ENCODE measurements at regions not wholly inside any gene's neighbourhood (a gene's known extent, or its start where the extent isn't known, plus 50 kb on each side); places are given as distances from the start of the nearest gene placed in this dataset.

DNA sequence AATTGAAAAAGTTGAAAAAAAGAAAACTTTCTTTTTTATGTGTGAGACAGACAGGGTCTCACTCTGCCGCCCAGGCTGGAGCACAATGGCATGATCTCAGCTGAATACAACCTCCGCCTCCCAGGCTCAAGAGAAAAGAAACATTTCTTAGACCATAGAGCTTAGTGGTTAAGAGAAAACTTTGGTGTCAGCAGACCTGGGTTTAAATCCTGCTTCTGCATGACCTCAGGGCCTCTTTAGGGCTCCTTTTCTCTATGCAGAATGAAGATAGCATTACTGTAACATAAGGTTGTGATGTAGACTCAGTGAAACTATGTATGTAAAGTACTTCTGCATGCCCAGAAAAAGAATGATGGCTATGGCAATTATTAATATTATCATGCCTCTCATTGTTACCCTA lies 104.7 kb upstream of the NUDT4 start:
- no peaks in the 10 kb centered on the region for H3K9me3 ChIP-seq
- H3K4me1 ChIP-seq = no peaks in the 10 kb centered on the region
- H3K4me3 ChIP-seq = no peak overlapping the region
- no peak for ATAC-seq
- TF ChIP-seq, protein P1, sequence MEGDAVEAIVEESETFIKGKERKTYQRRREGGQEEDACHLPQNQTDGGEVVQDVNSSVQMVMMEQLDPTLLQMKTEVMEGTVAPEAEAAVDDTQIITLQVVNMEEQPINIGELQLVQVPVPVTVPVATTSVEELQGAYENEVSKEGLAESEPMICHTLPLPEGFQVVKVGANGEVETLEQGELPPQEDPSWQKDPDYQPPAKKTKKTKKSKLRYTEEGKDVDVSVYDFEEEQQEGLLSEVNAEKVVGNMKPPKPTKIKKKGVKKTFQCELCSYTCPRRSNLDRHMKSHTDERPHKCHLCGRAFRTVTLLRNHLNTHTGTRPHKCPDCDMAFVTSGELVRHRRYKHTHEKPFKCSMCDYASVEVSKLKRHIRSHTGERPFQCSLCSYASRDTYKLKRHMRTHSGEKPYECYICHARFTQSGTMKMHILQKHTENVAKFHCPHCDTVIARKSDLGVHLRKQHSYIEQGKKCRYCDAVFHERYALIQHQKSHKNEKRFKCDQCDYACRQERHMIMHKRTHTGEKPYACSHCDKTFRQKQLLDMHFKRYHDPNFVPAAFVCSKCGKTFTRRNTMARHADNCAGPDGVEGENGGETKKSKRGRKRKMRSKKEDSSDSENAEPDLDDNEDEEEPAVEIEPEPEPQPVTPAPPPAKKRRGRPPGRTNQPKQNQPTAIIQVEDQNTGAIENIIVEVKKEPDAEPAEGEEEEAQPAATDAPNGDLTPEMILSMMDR (IDR thresholded peaks at IDR 0.05) = no peak
- H3K27me3 ChIP-seq = no peaks in the 10 kb centered on the region
- intact Hi-C loops (cut with DNase I) = no loop called here
- no peak for DNase-seq
- no peaks in the 10 kb centered on the region for H3K36me3 ChIP-seq
- H3K27ac ChIP-seq = no peak overlapping the region

DNA sequence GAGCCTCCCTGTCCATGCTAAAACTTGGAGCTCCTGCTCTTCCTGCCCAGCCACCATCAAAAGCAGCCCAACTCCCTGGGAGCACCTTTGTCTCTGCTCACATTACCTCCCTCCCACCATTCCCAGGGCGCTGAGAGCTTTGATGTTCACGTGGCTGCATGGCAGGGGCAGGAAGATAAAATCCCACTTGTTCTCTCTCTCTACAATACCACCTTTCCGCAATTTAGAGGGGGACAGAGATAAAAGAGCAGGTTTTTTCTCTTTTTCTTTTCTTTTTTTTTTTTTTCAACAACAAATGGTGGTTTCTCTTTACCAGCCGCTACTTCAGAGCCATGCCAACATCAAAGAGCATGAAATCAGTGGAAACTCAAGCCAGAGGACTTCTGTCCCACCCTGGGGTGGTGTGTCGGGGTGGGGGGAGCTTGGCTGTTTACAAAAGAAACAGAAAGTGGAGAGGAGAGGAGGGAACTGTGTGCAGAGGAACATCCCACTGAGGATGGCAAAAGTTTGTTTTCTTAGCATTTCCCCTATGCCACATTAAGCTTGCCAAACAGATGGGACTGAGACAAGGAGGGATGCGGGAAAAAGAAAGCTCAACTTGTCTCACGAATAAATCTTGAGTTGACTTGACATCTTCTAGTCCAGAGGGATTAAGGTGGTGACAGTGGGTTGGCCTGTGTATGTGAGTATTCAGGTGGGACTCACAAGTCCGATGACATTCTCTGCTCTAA lies 103.7 kb upstream of the NUDT4 start:
- H3K9me3 ChIP-seq = no peaks in the 10 kb centered on the region
- H3K4me1 ChIP-seq = no peaks in the 10 kb centered on the region
- no peak for DNase-seq
- ATAC-seq = no peak
- no peaks in the 10 kb centered on the region for H3K27me3 ChIP-seq
- no peak overlapping the region for H3K27ac ChIP-seq
- TF ChIP-seq, protein P1 (IDR thresholded peaks at IDR 0.05) = no peak
- H3K4me3 ChIP-seq = no peak overlapping the region
- intact Hi-C loops (cut with DNase I) = no loop called here
- H3K36me3 ChIP-seq = no peaks in the 10 kb centered on the region

DNA sequence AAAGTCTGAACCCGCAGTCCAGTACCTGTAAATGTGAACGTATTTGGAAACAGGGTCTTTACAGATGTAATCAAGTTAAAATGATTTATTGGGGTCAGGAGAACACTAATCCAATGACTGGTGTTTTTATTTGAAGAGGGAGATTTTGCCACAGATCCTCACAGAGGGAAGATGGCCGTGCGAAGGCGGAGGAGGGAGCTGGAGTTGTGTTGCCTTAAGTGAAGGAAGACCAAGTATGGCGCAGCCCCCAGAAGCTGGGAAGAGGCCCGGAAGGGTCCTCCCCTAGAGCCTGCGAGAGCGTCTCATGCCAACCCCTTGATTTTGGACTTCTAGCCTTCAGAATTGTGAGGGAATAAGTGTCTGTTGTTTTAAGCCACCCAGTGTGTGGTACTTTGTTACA lies 102.8 kb upstream of the NUDT4 start:
- TF ChIP-seq, protein P1 (IDR thresholded peaks at IDR 0.05) = no peak
- ATAC-seq (no peak), DNase-seq (no peak)
- no peaks in the 10 kb centered on the region for H3K27me3 ChIP-seq
- H3K36me3 ChIP-seq = no peaks in the 10 kb centered on the region
- H3K4me1 ChIP-seq = no peaks in the 10 kb centered on the region
- H3K9me3 ChIP-seq = no peaks in the 10 kb centered on the region
- H3K27ac ChIP-seq = no peak overlapping the region
- no peak overlapping the region for H3K4me3 ChIP-seq
- intact Hi-C loops (cut with DNase I) = no loop called here

DNA sequence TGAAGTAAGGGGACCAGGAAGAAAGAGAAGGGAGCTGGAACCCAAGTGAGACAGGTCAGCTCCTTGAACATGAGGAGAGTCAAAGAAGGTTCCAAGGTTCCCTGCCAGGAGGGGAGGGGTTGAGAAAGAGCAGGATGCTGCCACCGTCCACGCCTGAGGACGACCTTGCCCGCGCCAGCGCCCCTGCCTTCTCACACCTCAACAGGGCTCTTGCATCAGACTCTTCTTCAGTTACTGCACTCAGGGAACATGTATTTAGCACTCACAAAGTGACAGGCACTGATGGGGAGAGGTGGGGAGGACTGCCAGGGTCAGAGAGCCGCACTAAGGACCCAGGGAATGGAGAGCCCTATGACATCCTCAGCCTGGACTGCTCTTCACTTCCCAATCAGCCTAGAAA lies 102.1 kb upstream of the NUDT4 start:
- no peak overlapping the region for H3K4me3 ChIP-seq
- H3K36me3 ChIP-seq = no peaks in the 10 kb centered on the region
- no peak overlapping the region for H3K27ac ChIP-seq
- no peaks in the 10 kb centered on the region for H3K4me1 ChIP-seq
- H3K9me3 ChIP-seq = no peaks in the 10 kb centered on the region
- peak; percentile 22 for ATAC-seq
- DNase-seq = no peak
- no peaks in the 10 kb centered on the region for H3K27me3 ChIP-seq
- intact Hi-C loops (cut with DNase I) = no loop called here
- TF ChIP-seq, protein P1 (IDR thresholded peaks at IDR 0.05) = no peak

DNA sequence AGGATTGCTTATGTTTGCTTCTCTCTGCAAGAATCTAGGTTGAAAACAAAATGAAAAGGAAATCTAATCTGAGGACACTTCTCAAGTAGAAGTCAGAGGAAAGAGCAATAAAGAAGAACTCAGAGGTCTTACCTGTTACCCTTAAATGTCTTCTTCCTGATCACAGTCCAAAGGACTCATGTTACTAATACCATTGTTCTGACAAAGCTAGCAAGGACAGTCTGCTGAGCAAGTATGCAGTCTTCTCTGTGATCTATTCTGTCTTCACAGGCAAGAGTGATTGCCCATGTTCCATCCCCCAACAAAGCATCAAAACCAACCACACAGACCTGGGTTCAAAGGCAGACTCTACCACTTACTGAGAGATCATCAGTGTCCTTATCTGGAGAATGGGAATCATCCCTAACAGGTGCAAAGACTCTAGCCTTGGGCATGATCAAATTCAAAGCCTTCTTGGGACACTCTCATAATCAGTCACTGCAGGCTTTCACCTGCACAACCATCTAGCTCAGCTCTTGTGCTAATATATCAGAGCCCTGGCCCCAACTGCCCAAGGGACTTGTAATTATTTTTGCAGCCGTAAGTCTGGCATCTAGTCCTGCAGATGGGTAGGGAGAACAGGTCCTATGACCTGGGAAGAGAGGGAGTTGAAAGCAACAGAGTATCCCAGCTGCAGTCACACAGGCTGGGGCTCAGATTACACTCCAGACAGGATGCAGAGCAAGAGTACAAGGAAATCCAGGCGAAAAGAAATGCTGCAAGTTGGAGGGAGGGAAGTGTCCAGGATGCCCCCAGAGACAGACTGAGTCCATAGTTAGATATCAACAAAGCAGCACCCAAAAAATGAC lies 97.9 kb upstream of the NUDT4 start:
- no peak overlapping the region for H3K4me3 ChIP-seq
- TF ChIP-seq, protein P1 (IDR thresholded peaks at IDR 0.05) = no peak
- H3K27me3 ChIP-seq = no peaks in the 10 kb centered on the region
- H3K36me3 ChIP-seq = no peaks in the 10 kb centered on the region
- DNase-seq (no peak), ATAC-seq (no peak)
- intact Hi-C loops (cut with DNase I) = no loop called here
- no peaks in the 10 kb centered on the region for H3K9me3 ChIP-seq
- H3K27ac ChIP-seq = no peak overlapping the region
- no peaks in the 10 kb centered on the region for H3K4me1 ChIP-seq

All from upper lobe of right lung (tissue), 1 donor.